HUES48 (cell line): ENCODE measurements at regions not wholly inside any gene's neighbourhood (a gene's known extent, or its start where the extent isn't known, plus 50 kb on each side); places are given as distances from the start of the nearest gene placed in this dataset.

ENCODE experiments used
- H3K27ac ChIP-seq: one replicate; pipeline ENCODE4 v1.7.0; 2013; ENCODE audit warnings: low read depth, low read length, inconsistent platforms
- H3K27me3 ChIP-seq: 2 replicates; pipeline ENCODE4 v1.6.1; 2013; ENCODE audit warnings: mild to moderate bottlenecking, low read length; ENCODE audit not compliant: control insufficient read depth, insufficient read depth
- H3K36me3 ChIP-seq: 2 replicates; pipeline ENCODE4 v1.6.1; 2013; ENCODE audit warnings: low read length; ENCODE audit not compliant: control insufficient read depth, insufficient read depth
- H3K4me1 ChIP-seq: 2 replicates; pipeline ENCODE4 v1.6.1; 2013; ENCODE audit warnings: mild to moderate bottlenecking, low read length; ENCODE audit not compliant: control insufficient read depth, insufficient read depth
- H3K4me3 ChIP-seq: 2 replicates; pipeline ENCODE4 v1.5.1; 2013; ENCODE audit warnings: mild to moderate bottlenecking, low read depth, low read length
- H3K9ac ChIP-seq: 2 replicates; pipeline ENCODE4 v1.6.1; 2013; ENCODE audit warnings: mild to moderate bottlenecking, low read depth, low read length, moderate library complexity
- H3K9me3 ChIP-seq: 2 replicates; pipeline ENCODE4 v1.6.1; 2013; ENCODE audit warnings: low read length; ENCODE audit not compliant: control insufficient read depth, insufficient read depth

- H3K9me3 ChIP-seq: no peaks in the 10 kb centered on the region
- H3K27ac ChIP-seq: no peak overlapping the region
These were observed 244.7 kb upstream of the FGGY start for GRCh38 chr1:59052166-59052590.

DNA sequence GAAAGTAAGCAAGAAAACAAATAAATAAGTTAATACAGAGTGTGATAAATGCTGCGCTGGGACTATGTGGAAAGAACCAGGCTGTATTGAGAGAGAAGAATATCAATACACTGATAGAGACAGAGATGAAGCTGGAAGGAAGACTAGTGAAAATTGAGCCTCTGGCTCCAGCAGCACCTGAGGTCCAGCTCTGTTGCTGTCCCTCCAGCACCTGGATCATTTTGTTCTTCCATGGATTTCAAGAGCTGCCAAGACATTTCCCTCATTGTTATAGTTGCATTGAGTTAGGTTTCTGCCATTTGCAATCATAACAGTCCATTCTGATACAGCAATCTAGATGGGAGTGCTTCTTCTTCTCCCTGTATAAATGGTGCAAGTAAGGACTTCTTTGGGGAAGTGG lies 242.7 kb upstream of the FGGY start:
- Histone ChIP-seq H3K4me1 (peaks cover 24% of the 10 kb centered on the region), H3K9ac (no peak overlapping the region), H3K27ac (no peak overlapping the region)

More at GRCh38 chr1:59052166-59052590, 244.7 kb upstream of the FGGY start:
- Histone ChIP-seq H3K4me1 (peaks cover 6% of the 10 kb centered on the region), H3K9ac (no peak overlapping the region), H3K4me3 (no peak overlapping the region), H3K36me3 (no peaks in the 10 kb centered on the region), H3K27me3 (no peaks in the 10 kb centered on the region)

GRCh38 chr1:59055908-59056719 lies 240.8 kb upstream of the FGGY start:
- Histone ChIP-seq H3K27me3 (no peaks in the 10 kb centered on the region), H3K4me1 (peaks cover 24% of the 10 kb centered on the region), H3K9ac (no peak overlapping the region), H3K4me3 (no peak overlapping the region), H3K36me3 (no peaks in the 10 kb centered on the region), H3K27ac (no peak overlapping the region), H3K9me3 (no peaks in the 10 kb centered on the region)

More for the DNA sequence above, 242.7 kb upstream of the FGGY start:
- Histone ChIP-seq H3K27me3 (no peaks in the 10 kb centered on the region), H3K9me3 (no peaks in the 10 kb centered on the region), H3K4me3 (no peak overlapping the region), H3K36me3 (no peaks in the 10 kb centered on the region)

- H3K27ac ChIP-seq: no peak overlapping the region
- peaks cover 29% of the 10 kb centered on the region for H3K4me1 ChIP-seq
- no peaks in the 10 kb centered on the region for H3K36me3 ChIP-seq
- H3K27me3 ChIP-seq: no peaks in the 10 kb centered on the region
- no peak overlapping the region; the same call in 1 of the 2 replicates for H3K9ac ChIP-seq
- H3K9me3 ChIP-seq: no peaks in the 10 kb centered on the region
- H3K4me3 ChIP-seq: no peak overlapping the region
These were observed 239.6 kb upstream of the FGGY start for GRCh38 chr1:59057211-59057694.

DNA sequence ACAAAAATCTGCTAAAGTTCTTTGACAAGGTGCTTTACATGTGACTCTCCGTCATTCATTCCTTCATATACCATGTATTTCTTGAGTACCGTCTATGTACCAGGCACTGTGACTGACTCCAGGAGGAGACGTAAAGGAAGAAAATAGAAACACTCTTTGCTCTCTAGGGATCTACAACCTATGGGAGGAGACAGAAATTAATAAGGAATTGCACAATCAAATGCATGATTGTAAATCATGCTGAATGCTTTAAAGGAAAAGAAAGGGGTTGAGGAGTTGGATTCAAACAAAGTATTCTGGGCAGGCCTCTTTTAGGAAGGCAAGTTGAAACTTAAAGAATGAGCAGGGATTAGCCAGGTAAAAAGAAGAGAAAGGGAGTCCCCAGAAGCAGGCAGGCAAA lies 239.1 kb upstream of the FGGY start:
- Histone ChIP-seq H3K4me1 (peaks cover 35% of the 10 kb centered on the region), H3K27me3 (no peaks in the 10 kb centered on the region), H3K9ac (no peak overlapping the region), H3K36me3 (no peaks in the 10 kb centered on the region), H3K9me3 (no peaks in the 10 kb centered on the region), H3K4me3 (no peak overlapping the region), H3K27ac (no peak overlapping the region)

DNA sequence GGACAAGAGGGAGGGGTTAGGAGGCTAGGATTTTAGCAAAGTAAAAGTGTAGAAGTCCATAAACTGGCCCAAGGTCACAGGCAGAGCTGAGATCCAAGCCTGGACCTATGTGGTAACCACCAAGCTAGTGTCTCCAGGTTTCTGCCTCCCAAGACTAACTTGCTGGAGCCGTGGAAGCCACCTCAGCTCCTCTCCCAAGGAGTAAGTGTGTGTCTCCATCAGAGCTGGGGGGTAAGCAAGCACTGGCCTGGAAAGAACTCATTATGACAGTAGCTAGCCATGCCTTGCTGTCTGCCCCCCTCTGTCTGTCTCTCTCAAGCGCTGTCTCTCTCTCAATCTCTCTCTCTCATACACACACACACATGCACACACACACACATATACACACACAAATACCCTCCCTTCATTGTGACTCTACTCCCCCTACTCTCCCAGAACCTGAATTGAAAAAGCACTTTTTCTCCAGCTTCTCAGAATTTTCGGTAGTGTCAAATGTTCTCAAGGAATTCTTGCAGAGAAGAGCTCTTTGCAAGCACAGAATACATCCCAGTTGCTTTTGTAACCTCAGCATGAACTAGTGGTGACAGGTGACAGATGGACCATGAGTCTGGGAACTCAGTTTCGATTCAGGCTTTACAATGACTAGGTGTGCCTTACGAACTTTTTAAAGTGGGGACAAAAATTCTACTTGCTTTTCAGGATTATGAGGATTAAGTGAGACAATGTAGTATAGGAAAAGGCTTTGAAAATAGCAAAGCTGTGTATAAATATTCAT lies 238.0 kb upstream of the FGGY start:
- H3K36me3 ChIP-seq: no peaks in the 10 kb centered on the region
- H3K9me3 ChIP-seq: no peaks in the 10 kb centered on the region
- no peak overlapping the region for H3K4me3 ChIP-seq
- H3K27me3 ChIP-seq: no peaks in the 10 kb centered on the region
- H3K27ac ChIP-seq: no peak overlapping the region
- no peak overlapping the region for H3K9ac ChIP-seq
- H3K4me1 ChIP-seq: peaks cover 45% of the 10 kb centered on the region

DNA sequence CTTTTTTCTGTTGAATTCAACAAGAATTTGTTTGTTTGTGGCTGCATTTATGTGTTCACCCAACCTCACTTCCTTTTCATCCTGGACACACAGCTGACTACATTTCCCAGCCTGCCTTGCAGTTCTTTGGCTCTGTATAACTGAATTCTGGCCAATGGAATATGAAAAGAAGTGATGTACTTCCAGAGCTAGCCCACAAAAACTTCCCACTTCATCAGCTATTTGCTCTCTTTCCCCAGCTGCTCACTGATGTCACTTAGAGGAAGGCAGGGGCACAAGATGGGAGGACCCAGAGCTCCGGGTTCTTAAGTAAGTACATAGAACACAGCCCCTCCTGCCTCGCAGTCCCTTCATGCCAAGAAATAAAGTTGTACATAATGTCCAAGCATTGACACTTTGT lies 235.0 kb upstream of the FGGY start:
- H3K36me3 ChIP-seq: no peaks in the 10 kb centered on the region
- H3K4me1 ChIP-seq: peaks cover 64% of the 10 kb centered on the region
- no peaks in the 10 kb centered on the region for H3K9me3 ChIP-seq
- no peak overlapping the region for H3K27ac ChIP-seq
- no peak overlapping the region for H3K9ac ChIP-seq
- no peaks in the 10 kb centered on the region for H3K27me3 ChIP-seq
- H3K4me3 ChIP-seq: no peak overlapping the region

DNA sequence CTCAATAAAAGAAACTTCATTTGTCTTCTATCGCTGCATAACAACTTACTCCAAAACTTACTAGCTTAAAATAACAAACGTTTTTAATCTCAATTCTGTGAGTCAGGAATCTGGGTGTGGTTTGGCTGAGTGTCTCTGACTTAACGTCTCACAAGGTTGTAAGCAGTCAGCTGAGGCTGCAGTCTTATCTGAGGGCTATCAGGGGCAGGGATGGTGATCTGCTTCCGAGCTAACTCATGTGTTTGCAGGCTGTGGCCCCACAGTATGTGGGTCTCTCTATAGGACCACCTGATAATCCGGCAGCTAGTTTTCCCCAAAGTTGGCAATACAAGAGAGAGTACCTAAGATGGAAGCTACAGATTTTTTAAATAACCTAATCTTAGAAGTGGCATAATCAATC lies 234.2 kb upstream of the FGGY start:
- Histone ChIP-seq H3K9ac (no peak overlapping the region), H3K27ac (peak overlapping the region; percentile 82), H3K9me3 (no peaks in the 10 kb centered on the region), H3K4me1 (peaks cover 55% of the 10 kb centered on the region), H3K36me3 (no peaks in the 10 kb centered on the region), H3K27me3 (no peaks in the 10 kb centered on the region), H3K4me3 (no peak overlapping the region)

DNA sequence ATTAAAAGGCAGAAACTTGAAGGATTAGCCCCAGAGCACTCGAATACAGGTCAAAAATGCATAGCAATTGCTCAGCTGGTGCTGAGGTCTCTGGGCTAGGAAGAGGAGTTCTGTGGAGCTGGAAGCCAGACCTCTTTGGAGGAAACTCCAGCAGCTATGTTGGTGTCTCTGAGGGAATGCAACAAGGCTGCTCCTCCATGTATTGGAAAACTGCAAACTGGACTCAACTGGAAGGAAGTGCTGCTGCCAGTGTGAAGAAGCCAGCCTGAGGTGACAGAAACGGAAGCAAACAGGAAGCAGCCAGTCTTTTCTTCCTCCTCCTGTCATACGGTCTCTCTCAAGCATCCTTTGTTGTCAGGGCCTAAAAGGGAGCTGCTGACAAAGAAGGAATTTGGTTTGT lies 233.4 kb upstream of the FGGY start:
- Histone ChIP-seq H3K4me3 (peak overlapping the region; percentile 18; the same call in 1 of the 2 replicates), H3K36me3 (no peaks in the 10 kb centered on the region), H3K9me3 (no peaks in the 10 kb centered on the region), H3K9ac (no peak overlapping the region), H3K27me3 (no peaks in the 10 kb centered on the region), H3K4me1 (peaks cover 47% of the 10 kb centered on the region), H3K27ac (peak overlapping the region; percentile 82)

- H3K9ac ChIP-seq: no peak overlapping the region
- no peaks in the 10 kb centered on the region for H3K36me3 ChIP-seq
- no peaks in the 10 kb centered on the region for H3K9me3 ChIP-seq
- peak overlapping the region; percentile 82 for H3K27ac ChIP-seq
- H3K4me3 ChIP-seq: no peak overlapping the region
- peaks cover 48% of the 10 kb centered on the region for H3K4me1 ChIP-seq
- H3K27me3 ChIP-seq: no peaks in the 10 kb centered on the region
These were observed 232.3 kb upstream of the FGGY start for GRCh38 chr1:59064592-59064991.

DNA sequence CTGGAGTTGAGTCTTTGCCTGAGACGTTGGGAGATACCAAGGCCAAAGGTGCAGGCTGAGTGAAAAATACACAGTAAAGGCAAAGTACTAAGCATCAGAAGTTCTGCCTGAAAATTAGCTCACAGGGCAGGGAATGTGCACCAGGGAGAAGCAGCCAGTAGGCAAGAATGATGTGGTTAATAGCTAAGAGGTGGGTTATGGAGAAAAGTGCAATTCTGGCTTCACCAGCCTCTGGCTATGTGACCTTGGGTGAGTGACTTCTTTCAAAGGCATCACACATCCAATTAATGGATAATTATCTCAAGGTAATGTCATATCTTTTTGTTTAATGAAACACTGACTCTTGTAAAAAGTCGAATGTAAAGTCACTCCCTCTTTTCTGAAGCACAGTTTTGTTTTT lies 230.7 kb upstream of the FGGY start:
- no peak overlapping the region for H3K27ac ChIP-seq
- no peaks in the 10 kb centered on the region for H3K9me3 ChIP-seq
- H3K9ac ChIP-seq: no peak overlapping the region
- no peaks in the 10 kb centered on the region for H3K36me3 ChIP-seq
- no peak overlapping the region for H3K4me3 ChIP-seq
- H3K27me3 ChIP-seq: no peaks in the 10 kb centered on the region
- H3K4me1 ChIP-seq: peaks cover 59% of the 10 kb centered on the region
